HEK293T (cell line): ENCODE measurements at regions not wholly inside any gene's neighbourhood (a gene's known extent, or its start where the extent isn't known, plus 50 kb on each side); places are given as distances from the start of the nearest gene placed in this dataset.

Experiments used
- CTCF ChIA-PET: fragments of 350-600 bp; formaldehyde crosslinking; extraction: SDS; loops from one replicate; lab custom pipeline; 2021; ENCODE audit warnings: antibody characterized with exemption, inconsistent platforms; lab: Yijun Ruan, JAX
- POLR2A ChIA-PET: fragments of 350-600 bp; formaldehyde crosslinking; extraction: SDS; loops from one replicate; lab custom pipeline; 2020; ENCODE audit warnings: antibody characterized with exemption, inconsistent platforms; lab: Yijun Ruan, JAX
- DNase-seq: peaks from one replicate; pipeline ENCODE4 v3.0.0; 2012; ENCODE audit warnings: mixed read lengths; ENCODE audit errors: extremely low spot score
- ARNT ChIP-seq: fragments of 450-650 bp; IDR thresholded peaks from 2 replicates; pipeline ENCODE4 v1.6.1; 2017; ENCODE audit warnings: mild to moderate bottlenecking
- BHLHE40 ChIP-seq: fragments of 450-650 bp; IDR thresholded peaks from 2 replicates; pipeline ENCODE4 v1.6.1; 2016; ENCODE audit warnings: mild to moderate bottlenecking, moderate library complexity, borderline replicate concordance
- CTBP1 ChIP-seq: fragments of 450-650 bp; IDR thresholded peaks from 2 replicates; pipeline ENCODE4 v1.6.1; 2016; ENCODE audit warnings: borderline replicate concordance
- ELF4 ChIP-seq: fragments of 450-650 bp; IDR thresholded peaks from 2 replicates; pipeline ENCODE4 v1.6.1; 2017; ENCODE audit warnings: antibody characterized with exemption
- FOXA1 ChIP-seq: fragments of 450-650 bp; IDR thresholded peaks from 2 replicates; pipeline ENCODE4 v1.6.1; 2016; ENCODE audit warnings: mild to moderate bottlenecking
- FOXK2 ChIP-seq: fragments of 450-650 bp; IDR thresholded peaks from 2 replicates; pipeline ENCODE4 v1.6.1; 2016; ENCODE audit warnings: mild to moderate bottlenecking
- FOXM1 ChIP-seq: fragments of 450-650 bp; IDR thresholded peaks from 2 replicates; pipeline ENCODE4 v1.6.1; 2017; ENCODE audit warnings: mild to moderate bottlenecking, borderline replicate concordance
- HDGF ChIP-seq: fragments of 450-650 bp; IDR thresholded peaks from 2 replicates; pipeline ENCODE4 v1.6.1; 2017; ENCODE audit warnings: antibody characterized with exemption, borderline replicate concordance
- L3MBTL2 ChIP-seq: fragments of 450-650 bp; conservative IDR thresholded peaks from 2 replicates; pipeline ENCODE4 v1.6.1; 2016; ENCODE audit warnings: mild to moderate bottlenecking
- LEF1 ChIP-seq: fragments of 450-650 bp; IDR thresholded peaks from 2 replicates; pipeline ENCODE4 v1.6.1; 2017; ENCODE audit warnings: mild to moderate bottlenecking, borderline replicate concordance
- NFRKB ChIP-seq: fragments of 450-650 bp; IDR thresholded peaks from 2 replicates; pipeline ENCODE4 v1.6.1; 2016; ENCODE audit warnings: mild to moderate bottlenecking, moderate library complexity
- PKNOX1 ChIP-seq: fragments of 450-650 bp; IDR thresholded peaks from 2 replicates; pipeline ENCODE4 v1.6.1; 2016
- SP1 ChIP-seq: fragments of 450-650 bp; IDR thresholded peaks from 2 replicates; pipeline ENCODE4 v1.6.1; 2017
- SUZ12 ChIP-seq: fragments of 450-650 bp; IDR thresholded peaks from 2 replicates; pipeline ENCODE4 v1.6.1; 2016; ENCODE audit warnings: mild to moderate bottlenecking
- TARDBP ChIP-seq: fragments of 450-650 bp; IDR thresholded peaks from 2 replicates; pipeline ENCODE4 v1.6.1; 2016
- ZNF384 ChIP-seq: fragments of 450-650 bp; IDR thresholded peaks from 2 replicates; pipeline ENCODE4 v1.6.1; 2016

DNA sequence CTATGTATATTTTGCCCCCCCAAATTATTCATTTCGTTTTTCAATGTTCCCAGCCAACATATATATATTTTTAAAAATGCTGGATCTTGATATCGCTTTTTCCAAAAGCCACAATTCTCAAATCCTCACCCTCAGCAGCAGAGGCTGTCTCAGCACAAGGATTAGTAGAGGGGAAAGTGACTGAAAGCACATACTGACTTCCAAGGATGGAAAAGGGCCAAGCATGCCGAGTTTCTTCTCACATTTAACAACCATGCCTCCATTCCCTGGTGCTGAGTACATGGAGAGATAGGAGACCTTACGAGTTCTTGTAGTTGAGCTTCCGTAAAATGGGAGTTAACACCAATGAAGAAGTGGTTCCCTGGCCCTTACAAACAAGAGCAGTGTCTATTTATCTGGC, 403.4 kb upstream of the DCN start:
- TF ChIP-seq ARNT (no peak), HDGF (no peak), TARDBP (no peak), SP1 (no peak), L3MBTL2 (no peak), NFRKB (no peak), CTBP1 (no peak), BHLHE40 (no peak), ZNF384 (no peak), FOXA1 (no peak), FOXK2 (no peak), ELF4 (no peak), SUZ12 (no peak), LEF1 (no peak), PKNOX1 (no peak), FOXM1 (no peak)
- no peak for DNase-seq
- ChIA-PET POLR2A (no interaction called here), CTCF (no interaction called here)

DNA sequence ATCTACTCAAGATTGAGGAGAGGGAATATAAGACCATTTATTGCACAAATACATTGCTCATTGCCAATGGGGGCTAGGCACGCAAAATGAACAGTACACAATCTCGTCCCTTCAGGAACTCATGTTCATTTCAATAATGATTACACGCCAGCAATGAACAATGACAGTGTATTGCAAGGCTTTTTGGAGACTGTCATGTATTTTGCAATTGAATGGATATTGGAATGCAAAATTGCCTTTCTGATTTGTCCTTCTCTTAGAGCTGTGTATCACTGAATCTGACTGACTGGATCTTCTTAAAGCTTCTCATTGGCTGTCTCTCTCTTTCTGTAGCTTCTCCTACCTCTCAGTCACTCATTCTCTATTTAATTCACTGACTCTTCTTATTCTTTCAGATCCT, 400.2 kb upstream of the DCN start:
- CTCF ChIA-PET = no interaction called here
- POLR2A ChIA-PET = no interaction called here
- no peak for TF ChIP-seq PKNOX1
- TF ChIP-seq FOXK2 = no peak
- no peak for TF ChIP-seq L3MBTL2
- no peak for TF ChIP-seq CTBP1
- no peak for TF ChIP-seq HDGF
- no peak for TF ChIP-seq BHLHE40
- no peak for TF ChIP-seq ELF4
- no peak for TF ChIP-seq FOXA1
- TF ChIP-seq TARDBP = no peak
- no peak for TF ChIP-seq ZNF384
- TF ChIP-seq ARNT = no peak
- TF ChIP-seq FOXM1 = no peak
- TF ChIP-seq SP1 = no peak
- TF ChIP-seq NFRKB = no peak
- TF ChIP-seq SUZ12 = no peak
- no peak for TF ChIP-seq LEF1
- no peak for DNase-seq

- CTCF ChIA-PET = no interaction called here
- no peak for DNase-seq
- no peak for TF ChIP-seq ARNT
- TF ChIP-seq CTBP1 = no peak
- no peak for TF ChIP-seq FOXK2
- POLR2A ChIA-PET = interaction anchor here (1.5 kb wide), 1 partner anchor 566 kb away, joined by 4 read pairs; the partner anchor contains the start of gene BTG1
Observed at GRCh38 chr12:91579516-91580263, 397.1 kb upstream of the DCN start.

DNA sequence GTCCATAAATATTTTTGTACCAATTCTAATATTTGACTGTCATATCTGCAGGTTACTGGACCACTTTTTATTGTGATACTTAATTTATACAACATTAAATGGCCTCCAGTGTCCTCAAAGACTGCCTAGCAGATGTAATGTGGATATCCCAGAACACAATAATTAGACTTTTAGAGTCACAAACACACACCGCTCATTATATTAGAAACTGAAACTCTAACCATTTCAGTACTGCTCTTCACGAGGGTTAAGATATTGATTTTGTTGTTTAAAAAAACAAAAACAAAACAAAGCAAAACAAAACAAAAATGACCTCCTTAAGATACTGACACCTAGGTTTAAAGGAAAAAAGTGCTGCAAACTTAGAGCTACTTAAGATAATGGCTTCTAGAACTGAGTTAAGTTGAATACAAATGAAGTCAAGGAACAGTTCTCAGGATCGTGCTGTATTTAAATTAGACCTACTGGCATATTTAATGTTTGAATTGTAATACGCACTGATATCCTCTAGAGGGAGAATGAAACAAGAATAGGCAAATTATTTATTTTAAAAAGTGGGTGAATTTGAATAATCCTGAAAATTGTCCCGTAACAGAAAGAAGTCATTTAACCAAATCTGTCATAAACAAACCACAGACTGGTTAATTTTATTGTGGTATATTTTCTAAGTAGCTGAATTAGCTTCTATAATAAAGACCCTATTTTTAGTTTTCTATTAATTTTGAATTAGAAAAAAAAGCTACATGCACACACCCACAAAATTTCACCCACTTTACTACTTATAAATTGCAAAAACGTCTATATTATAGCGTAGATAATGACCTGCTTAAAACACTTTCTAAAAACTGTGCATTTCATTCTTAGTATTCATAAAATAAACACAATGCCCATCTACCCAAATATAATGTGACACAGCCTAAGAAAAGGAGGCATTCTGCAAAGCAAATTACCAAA, 395.2 kb upstream of the DCN start:
- ChIA-PET CTCF (no interaction called here), POLR2A (no interaction called here)
- peak; percentile 10 for DNase-seq
- TF ChIP-seq SP1 (no peak), FOXK2 (no peak), HDGF (no peak), ARNT (no peak), CTBP1 (no peak), ELF4 (no peak), ZNF384 (no peak), NFRKB (no peak), FOXM1 (no peak), TARDBP (no peak)

- TF ChIP-seq SP1 (no peak), NFRKB (no peak), CTBP1 (no peak), LEF1 (no peak), SUZ12 (no peak), L3MBTL2 (no peak), FOXK2 (no peak), ZNF384 (no peak), PKNOX1 (no peak), ELF4 (no peak), BHLHE40 (no peak), TARDBP (no peak), FOXM1 (no peak), ARNT (no peak), HDGF (no peak), FOXA1 (no peak)
- POLR2A ChIA-PET = interaction anchor here (0.6 kb wide), 1 partner anchor 1072 kb away, joined by 3 read pairs; no protein-coding TSS in a partner anchor
- no peak for DNase-seq
- CTCF ChIA-PET = no interaction called here
Observed at GRCh38 chr12:91576432-91576831, 393.8 kb upstream of the DCN start.
